GM10266 (cell line): ENCODE measurements at regions not wholly inside any gene's neighbourhood (a gene's known extent, or its start where the extent isn't known, plus 50 kb on each side); places are given as distances from the start of the nearest gene placed in this dataset.

Experiments
- DNase-seq: peaks from one replicate; pipeline ENCODE4 v3.0.0; 2012; ENCODE audit errors: extremely low spot score
- CTCF ChIP-seq: IDR thresholded peaks from 2 replicates; pipeline ENCODE4 v1.5.1; 2012; ENCODE audit warnings: mild to moderate bottlenecking, low read depth; ENCODE audit not compliant: control insufficient read depth, insufficient read depth; ENCODE audit errors: missing control alignments

DNA sequence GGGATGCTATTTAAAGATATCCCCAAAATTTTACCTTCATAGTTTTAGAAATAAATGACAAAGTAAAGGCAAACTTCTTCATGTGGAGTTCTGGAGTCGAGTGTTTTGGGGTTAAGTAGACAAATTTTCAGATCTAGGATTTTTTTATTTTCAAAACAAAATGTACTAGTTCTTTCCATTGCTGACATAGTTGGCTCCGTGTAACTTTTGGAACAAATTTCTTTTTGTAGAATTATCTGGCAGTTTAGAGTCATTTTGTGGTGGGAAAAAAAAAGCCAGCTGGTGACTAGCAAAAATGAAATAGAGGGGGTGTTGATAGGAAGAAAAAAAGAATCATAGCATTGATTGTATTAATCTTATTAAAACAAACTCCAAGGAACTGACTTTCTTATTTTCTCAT is 131.6 kb upstream of the TCF21 start:
- no peak for TF ChIP-seq CTCF
- DNase-seq = no peak

DNA sequence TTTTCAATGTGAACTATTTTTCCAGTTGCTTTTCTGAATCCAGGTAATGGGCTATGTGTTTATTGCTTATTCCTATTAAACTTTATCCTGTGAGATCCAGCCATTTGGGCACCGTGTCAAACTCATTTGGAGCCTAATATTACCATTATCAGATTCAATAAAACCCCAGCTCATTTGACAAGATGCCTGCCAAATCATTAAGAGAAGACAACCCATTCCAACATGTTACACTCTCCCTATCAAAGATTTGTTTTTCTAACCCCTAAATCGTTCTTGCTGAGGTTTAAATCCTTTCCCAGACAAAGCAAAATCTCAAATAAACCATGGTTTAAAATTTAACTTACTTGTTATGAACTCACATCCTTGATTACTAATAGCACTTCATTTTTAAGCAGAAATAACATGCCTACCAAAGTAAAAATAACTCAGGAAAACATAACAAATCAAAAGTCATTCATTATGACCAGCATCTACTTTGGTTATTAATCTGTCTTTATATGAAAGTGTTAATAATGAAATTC is 130.0 kb upstream of the TCF21 start:
- no peak for DNase-seq
- no peak for TF ChIP-seq CTCF

DNA sequence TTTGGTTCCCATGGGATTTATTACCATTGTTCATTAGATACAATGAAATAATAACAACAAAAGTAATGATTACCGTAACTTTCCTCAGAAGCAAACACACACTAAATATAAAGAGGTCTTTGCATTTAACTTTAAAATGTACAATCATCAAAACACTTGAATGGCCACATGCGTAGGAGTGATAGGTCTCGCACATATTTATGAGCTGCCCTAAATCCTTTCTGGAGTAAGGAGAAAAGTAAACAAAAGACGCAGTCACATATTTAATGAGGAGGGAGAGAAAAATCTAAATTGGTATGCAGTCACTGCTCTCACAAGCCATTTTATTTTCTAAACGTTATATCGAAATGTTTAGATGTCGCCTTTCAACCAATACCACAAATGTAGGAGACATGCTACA is 129.4 kb upstream of the TCF21 start:
- TF ChIP-seq CTCF = no peak
- DNase-seq = no peak

- no peak for DNase-seq
- no peak for TF ChIP-seq CTCF
Measured at GRCh38 chr6:133761706-133762105, 127.2 kb upstream of the TCF21 start.

GRCh38 chr6:133764008-133764753 is 124.7 kb upstream of the TCF21 start:
- DNase-seq = no peak
- no peak for TF ChIP-seq CTCF

GRCh38 chr6:133764754-133765208 is 124.1 kb upstream of the TCF21 start:
- DNase-seq = no peak
- TF ChIP-seq CTCF = no peak

DNA sequence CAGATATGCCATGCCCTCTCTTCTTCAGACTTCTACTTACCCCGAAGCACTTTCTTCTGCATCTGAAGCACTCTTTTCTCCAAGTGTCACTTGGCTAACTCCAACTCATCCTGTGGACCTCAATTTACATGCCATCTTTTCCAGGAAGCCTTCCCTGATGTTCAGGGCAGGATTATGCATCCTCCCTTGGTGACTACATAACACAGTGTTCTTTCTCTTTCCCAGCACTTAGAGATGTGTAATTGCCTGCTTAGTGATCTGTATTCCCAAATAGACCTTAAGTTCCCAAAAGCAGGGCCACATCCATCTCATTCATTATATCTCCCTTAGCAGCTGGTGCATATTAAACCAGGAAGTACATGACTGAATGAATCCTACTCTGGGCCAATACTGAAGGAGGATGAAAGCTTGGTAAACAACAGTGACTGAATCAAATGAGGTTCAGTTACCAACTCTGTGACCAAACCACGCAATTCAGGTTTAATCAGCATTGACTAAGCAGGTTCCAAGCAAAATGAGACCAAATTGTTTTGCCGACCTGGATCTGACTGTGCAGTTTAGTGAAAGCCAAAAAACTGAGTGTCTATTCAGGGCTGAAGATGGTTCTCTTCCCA is 121.4 kb upstream of the TCF21 start:
- no peak for TF ChIP-seq CTCF
- no peak for DNase-seq
